Astrocyte (in vitro differentiated cells and primary cell): ENCODE measurements at regions not wholly inside any gene's neighbourhood (a gene's known extent, or its start where the extent isn't known, plus 50 kb on each side); places are given as distances from the start of the nearest gene placed in this dataset.

Source experiments
- DNase-seq: peaks from one replicate; pipeline ENCODE4 v3.0.0-alpha.2; 2010; ENCODE audit warnings: low read depth
- FAIRE-seq: peaks from 2 replicates; lab custom pipeline; 2011; peaks lifted over from hg19 to GRCh38; lab: Jason Lieb, UNC
- H2AFZ ChIP-seq: 2 replicates; pipeline ENCODE4 v1.6.0; 2012; ENCODE audit warnings: low read depth, low read length, inconsistent platforms
- H3K27ac ChIP-seq: 2 replicates; pipeline ENCODE4 v1.5.1; 2011; ENCODE audit warnings: low read depth, low read length, inconsistent platforms
- H3K27me3 ChIP-seq: 2 replicates; pipeline ENCODE4 v1.6.0; 2011; ENCODE audit warnings: low read length, inconsistent platforms; ENCODE audit not compliant: insufficient read depth
- H3K36me3 ChIP-seq: 2 replicates; pipeline ENCODE4 v1.5.1; 2011; ENCODE audit warnings: low read length, inconsistent platforms; ENCODE audit not compliant: insufficient read depth
- H3K4me1 ChIP-seq: 2 replicates; pipeline ENCODE4 v1.5.1; 2011; ENCODE audit warnings: low read length, inconsistent platforms; ENCODE audit not compliant: insufficient read depth
- H3K4me2 ChIP-seq: 2 replicates; pipeline ENCODE4 v1.6.0; 2012; ENCODE audit warnings: low read length, inconsistent platforms
- H3K4me3 ChIP-seq: 2 replicates; pipeline ENCODE4 v1.5.1; 2011; ENCODE audit warnings: low read depth, mild to moderate bottlenecking, low read length, inconsistent platforms; ENCODE audit not compliant: insufficient read depth
- H3K79me2 ChIP-seq: 2 replicates; pipeline ENCODE4 v1.6.0; 2012; ENCODE audit warnings: mild to moderate bottlenecking, low read length, inconsistent platforms; ENCODE audit not compliant: insufficient read depth
- H3K9ac ChIP-seq: 2 replicates; pipeline ENCODE4 v1.6.0; 2012; ENCODE audit warnings: mild to moderate bottlenecking, low read length, inconsistent platforms
- H3K9me3 ChIP-seq: 2 replicates; pipeline ENCODE4 v1.5.1; 2012; ENCODE audit warnings: low read depth, mild to moderate bottlenecking, low read length, inconsistent platforms; ENCODE audit not compliant: insufficient read depth
- H4K20me1 ChIP-seq: 2 replicates; pipeline ENCODE4 v1.6.0; 2012; ENCODE audit warnings: low read length, inconsistent platforms; ENCODE audit not compliant: insufficient read depth
- H3K27ac Mint-ChIP-seq: one replicate; pipeline ENCODE4 v1.8.0; 2021; ENCODE audit warnings: mild to moderate bottlenecking, mixed read lengths; ENCODE audit not compliant: unreplicated experiment
- H3K27me3 Mint-ChIP-seq: one replicate; pipeline ENCODE4 v1.8.0; 2021; ENCODE audit warnings: low read depth, mixed read lengths; ENCODE audit not compliant: unreplicated experiment
- H3K36me3 Mint-ChIP-seq: one replicate; pipeline ENCODE4 v1.8.0; 2021; ENCODE audit warnings: low read depth, mixed read lengths; ENCODE audit not compliant: unreplicated experiment
- H3K4me1 Mint-ChIP-seq: one replicate; pipeline ENCODE4 v1.8.0; 2021; ENCODE audit warnings: low read depth, mixed read lengths; ENCODE audit not compliant: unreplicated experiment
- H3K4me3 Mint-ChIP-seq: one replicate; pipeline ENCODE4 v1.8.0; 2021; ENCODE audit warnings: mild to moderate bottlenecking, moderate library complexity, mixed read lengths; ENCODE audit not compliant: unreplicated experiment
- H3K9me3 Mint-ChIP-seq: one replicate; pipeline ENCODE4 v1.8.0; 2021; ENCODE audit warnings: mild to moderate bottlenecking, mixed read lengths; ENCODE audit not compliant: unreplicated experiment
- EZH2 ChIP-seq: IDR thresholded peaks from 2 replicates; pipeline ENCODE4 v1.6.1; 2012; ENCODE audit warnings: mild to moderate bottlenecking, low read length, inconsistent platforms; ENCODE audit not compliant: insufficient read depth
- TF ChIP-seq, protein P1 (sequence below): IDR thresholded peaks from 2 replicates; pipeline ENCODE4 v1.5.1; 2011; ENCODE audit warnings: low read depth, mild to moderate bottlenecking, inconsistent platforms, low read length, moderate library complexity; ENCODE audit not compliant: insufficient read depth

GRCh38 chr13:81781471-81781870, 1440.5 kb upstream of the SPRY2 start:
- H3K9me3 ChIP-seq: no peaks in the 10 kb centered on the region
- H4K20me1 ChIP-seq: no peaks in the 10 kb centered on the region
- no peak overlapping the region for H2AFZ ChIP-seq
- DNase-seq (no peak), FAIRE-seq (no peak)
- no peak overlapping the region for H3K27ac Mint-ChIP-seq
- H3K36me3 ChIP-seq: no peaks in the 10 kb centered on the region
- TF ChIP-seq, protein P1, sequence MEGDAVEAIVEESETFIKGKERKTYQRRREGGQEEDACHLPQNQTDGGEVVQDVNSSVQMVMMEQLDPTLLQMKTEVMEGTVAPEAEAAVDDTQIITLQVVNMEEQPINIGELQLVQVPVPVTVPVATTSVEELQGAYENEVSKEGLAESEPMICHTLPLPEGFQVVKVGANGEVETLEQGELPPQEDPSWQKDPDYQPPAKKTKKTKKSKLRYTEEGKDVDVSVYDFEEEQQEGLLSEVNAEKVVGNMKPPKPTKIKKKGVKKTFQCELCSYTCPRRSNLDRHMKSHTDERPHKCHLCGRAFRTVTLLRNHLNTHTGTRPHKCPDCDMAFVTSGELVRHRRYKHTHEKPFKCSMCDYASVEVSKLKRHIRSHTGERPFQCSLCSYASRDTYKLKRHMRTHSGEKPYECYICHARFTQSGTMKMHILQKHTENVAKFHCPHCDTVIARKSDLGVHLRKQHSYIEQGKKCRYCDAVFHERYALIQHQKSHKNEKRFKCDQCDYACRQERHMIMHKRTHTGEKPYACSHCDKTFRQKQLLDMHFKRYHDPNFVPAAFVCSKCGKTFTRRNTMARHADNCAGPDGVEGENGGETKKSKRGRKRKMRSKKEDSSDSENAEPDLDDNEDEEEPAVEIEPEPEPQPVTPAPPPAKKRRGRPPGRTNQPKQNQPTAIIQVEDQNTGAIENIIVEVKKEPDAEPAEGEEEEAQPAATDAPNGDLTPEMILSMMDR: no peak
- no peak for TF ChIP-seq EZH2
- no peak overlapping the region for H3K4me3 ChIP-seq
- H3K4me3 Mint-ChIP-seq: no peak overlapping the region
- H3K4me1 Mint-ChIP-seq: no peaks in the 10 kb centered on the region
- H3K36me3 Mint-ChIP-seq: no peaks in the 10 kb centered on the region
- H3K9me3 Mint-ChIP-seq: no peaks in the 10 kb centered on the region
- no peak overlapping the region for H3K9ac ChIP-seq
- no peaks in the 10 kb centered on the region for H3K27me3 ChIP-seq
- H3K4me1 ChIP-seq: no peaks in the 10 kb centered on the region
- H3K27me3 Mint-ChIP-seq: no peaks in the 10 kb centered on the region
- H3K4me2 ChIP-seq: no peak overlapping the region
- no peaks in the 10 kb centered on the region for H3K79me2 ChIP-seq
- H3K27ac ChIP-seq: no peak overlapping the region

- H3K27ac Mint-ChIP-seq: no peak overlapping the region
- no peak overlapping the region for H3K4me3 ChIP-seq
- no peaks in the 10 kb centered on the region for H3K27me3 Mint-ChIP-seq
- H3K9ac ChIP-seq: no peak overlapping the region
- no peaks in the 10 kb centered on the region for H3K36me3 ChIP-seq
- no peaks in the 10 kb centered on the region for H3K27me3 ChIP-seq
- H3K4me2 ChIP-seq: no peak overlapping the region
- no peaks in the 10 kb centered on the region for H3K9me3 Mint-ChIP-seq
- H4K20me1 ChIP-seq: no peaks in the 10 kb centered on the region
- H3K79me2 ChIP-seq: no peaks in the 10 kb centered on the region
- TF ChIP-seq, protein P1: no peak
- no peak for TF ChIP-seq EZH2
- FAIRE-seq (no peak), DNase-seq (no peak)
- no peaks in the 10 kb centered on the region for H3K4me1 Mint-ChIP-seq
- no peaks in the 10 kb centered on the region for H3K9me3 ChIP-seq
- no peak overlapping the region for H3K27ac ChIP-seq
- no peak overlapping the region for H3K4me3 Mint-ChIP-seq
- H3K4me1 ChIP-seq: no peaks in the 10 kb centered on the region
- no peaks in the 10 kb centered on the region for H3K36me3 Mint-ChIP-seq
- no peak overlapping the region for H2AFZ ChIP-seq
These were observed 1439.0 kb upstream of the SPRY2 start for GRCh38 chr13:81779876-81780275.

GRCh38 chr13:81778350-81778749, 1437.4 kb upstream of the SPRY2 start:
- TF ChIP-seq EZH2: no peak
- TF ChIP-seq, protein P1: no peak

More at GRCh38 chr13:81778350-81778749, 1437.4 kb upstream of the SPRY2 start:
- no peak for FAIRE-seq
- no peak overlapping the region for H3K4me3 Mint-ChIP-seq
- Histone ChIP-seq H3K36me3 (no peaks in the 10 kb centered on the region), H3K9me3 (no peaks in the 10 kb centered on the region), H2AFZ (no peak overlapping the region), H3K4me2 (no peak overlapping the region), H3K27me3 (no peaks in the 10 kb centered on the region), H3K79me2 (no peaks in the 10 kb centered on the region), H3K27ac (no peak overlapping the region), H3K4me3 (no peak overlapping the region), H3K4me1 (no peaks in the 10 kb centered on the region), H3K9ac (no peak overlapping the region), H4K20me1 (no peaks in the 10 kb centered on the region)
- no peaks in the 10 kb centered on the region for H3K4me1 Mint-ChIP-seq
- DNase-seq: no peak
- no peak overlapping the region for H3K27ac Mint-ChIP-seq
- no peaks in the 10 kb centered on the region for H3K27me3 Mint-ChIP-seq
- H3K9me3 Mint-ChIP-seq: no peaks in the 10 kb centered on the region
- H3K36me3 Mint-ChIP-seq: no peaks in the 10 kb centered on the region
